ENCODE measurements at regions not wholly inside any gene's neighbourhood (a gene's known extent, or its start where the extent isn't known, plus 50 kb on each side); places are given as distances from the start of the nearest gene placed in this dataset.
A peak's percentile ranks its signal among the peaks of the same experiment; 100 is the strongest.

- DNase-seq (ENCODE audit: low spot score) (no peak), ATAC-seq (ENCODE audit: low read depth) (no peak)
- H3K4me1 ChIP-seq (ENCODE audit: insufficient read depth, poor library complexity, severe bottlenecking), result no peaks in the 10 kb centered on the region
- H3K27ac ChIP-seq (ENCODE audit: poor library complexity, severe bottlenecking), result no peak overlapping the region
- no peaks in the 10 kb centered on the region for H3K9me3 ChIP-seq (ENCODE audit: severe bottlenecking)
- TF ChIP-seq, protein P1, sequence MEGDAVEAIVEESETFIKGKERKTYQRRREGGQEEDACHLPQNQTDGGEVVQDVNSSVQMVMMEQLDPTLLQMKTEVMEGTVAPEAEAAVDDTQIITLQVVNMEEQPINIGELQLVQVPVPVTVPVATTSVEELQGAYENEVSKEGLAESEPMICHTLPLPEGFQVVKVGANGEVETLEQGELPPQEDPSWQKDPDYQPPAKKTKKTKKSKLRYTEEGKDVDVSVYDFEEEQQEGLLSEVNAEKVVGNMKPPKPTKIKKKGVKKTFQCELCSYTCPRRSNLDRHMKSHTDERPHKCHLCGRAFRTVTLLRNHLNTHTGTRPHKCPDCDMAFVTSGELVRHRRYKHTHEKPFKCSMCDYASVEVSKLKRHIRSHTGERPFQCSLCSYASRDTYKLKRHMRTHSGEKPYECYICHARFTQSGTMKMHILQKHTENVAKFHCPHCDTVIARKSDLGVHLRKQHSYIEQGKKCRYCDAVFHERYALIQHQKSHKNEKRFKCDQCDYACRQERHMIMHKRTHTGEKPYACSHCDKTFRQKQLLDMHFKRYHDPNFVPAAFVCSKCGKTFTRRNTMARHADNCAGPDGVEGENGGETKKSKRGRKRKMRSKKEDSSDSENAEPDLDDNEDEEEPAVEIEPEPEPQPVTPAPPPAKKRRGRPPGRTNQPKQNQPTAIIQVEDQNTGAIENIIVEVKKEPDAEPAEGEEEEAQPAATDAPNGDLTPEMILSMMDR (IDR thresholded peaks at IDR 0.05; ENCODE audit: poor library complexity, severe bottlenecking), result no peak
- H3K36me3 ChIP-seq (ENCODE audit: low read depth), result no peaks in the 10 kb centered on the region
- H3K4me3 ChIP-seq (ENCODE audit: severe bottlenecking), result no peak overlapping the region
- no peaks in the 10 kb centered on the region for H3K27me3 ChIP-seq (ENCODE audit: insufficient read depth, poor library complexity, severe bottlenecking)
Measured at GRCh38 chr17:14630621-14631020, 329.7 kb downstream of the HS3ST3B1 start.

DNA sequence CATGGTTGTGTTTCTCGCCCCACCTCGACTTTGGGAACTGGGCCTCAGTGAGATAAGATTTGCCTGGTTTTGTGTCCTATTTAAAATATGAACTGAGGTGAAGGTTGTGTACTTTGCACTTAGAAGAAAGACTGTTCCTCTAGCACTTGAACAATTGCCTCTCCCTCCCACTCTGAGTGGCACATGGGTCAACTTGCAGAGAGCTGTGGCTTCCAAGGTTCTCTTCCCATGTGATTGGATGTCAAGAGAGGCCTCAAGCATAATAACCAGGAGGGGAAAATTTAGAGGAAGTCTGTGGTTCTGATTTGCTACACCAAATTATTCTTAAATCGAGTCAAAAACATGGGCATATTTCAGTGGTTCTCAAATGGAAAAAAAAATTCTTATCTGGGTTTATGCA, 329.2 kb downstream of the HS3ST3B1 start:
- DNase-seq (ENCODE audit: low spot score), result no peak
- no peaks in the 10 kb centered on the region for H3K4me1 ChIP-seq (ENCODE audit: insufficient read depth, poor library complexity, severe bottlenecking)
- no peak overlapping the region for H3K27ac ChIP-seq (ENCODE audit: poor library complexity, severe bottlenecking)
- TF ChIP-seq, protein P1 (IDR thresholded peaks at IDR 0.05; ENCODE audit: poor library complexity, severe bottlenecking), result no peak
- no peaks in the 10 kb centered on the region for H3K9me3 ChIP-seq (ENCODE audit: severe bottlenecking)
- no peak for ATAC-seq (ENCODE audit: low read depth)
- H3K4me3 ChIP-seq (ENCODE audit: severe bottlenecking), result no peak overlapping the region
- H3K36me3 ChIP-seq (ENCODE audit: low read depth), result no peaks in the 10 kb centered on the region
- H3K27me3 ChIP-seq (ENCODE audit: insufficient read depth, poor library complexity, severe bottlenecking), result no peaks in the 10 kb centered on the region

DNA sequence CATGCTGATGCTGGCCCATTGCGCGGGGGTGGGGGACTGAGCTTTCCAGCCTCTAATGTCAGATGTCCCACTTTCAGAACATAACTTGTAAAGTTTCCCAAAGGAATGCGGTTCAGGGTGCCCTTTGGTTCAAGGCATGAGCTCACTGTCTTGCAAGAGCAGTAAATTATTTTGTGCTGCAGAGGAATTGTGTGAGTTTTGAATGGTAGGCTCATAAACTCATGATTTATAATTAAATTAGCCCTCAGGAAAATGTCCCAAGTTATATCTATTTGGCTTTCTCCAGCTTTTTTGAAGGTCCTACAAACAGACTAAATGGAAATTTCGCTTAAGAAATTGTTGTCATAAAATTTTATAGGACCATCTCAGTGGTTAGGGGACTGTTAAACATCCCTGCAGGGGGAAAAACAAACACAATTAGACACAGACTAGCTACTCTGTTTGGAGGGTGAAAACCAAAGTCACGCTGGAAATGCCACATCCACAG, 321.8 kb downstream of the HS3ST3B1 start:
- H3K27ac ChIP-seq (ENCODE audit: poor library complexity, severe bottlenecking), result no peak overlapping the region
- ATAC-seq (ENCODE audit: low read depth), result no peak
- no peak overlapping the region for H3K4me3 ChIP-seq (ENCODE audit: severe bottlenecking)
- no peaks in the 10 kb centered on the region for H3K4me1 ChIP-seq (ENCODE audit: insufficient read depth, poor library complexity, severe bottlenecking)
- TF ChIP-seq, protein P1 (IDR thresholded peaks at IDR 0.05; ENCODE audit: poor library complexity, severe bottlenecking), result no peak
- no peaks in the 10 kb centered on the region for H3K9me3 ChIP-seq (ENCODE audit: severe bottlenecking)
- H3K27me3 ChIP-seq (ENCODE audit: insufficient read depth, poor library complexity, severe bottlenecking), result no peaks in the 10 kb centered on the region
- no peaks in the 10 kb centered on the region for H3K36me3 ChIP-seq (ENCODE audit: low read depth)
- no peak for DNase-seq (ENCODE audit: low spot score)

DNA sequence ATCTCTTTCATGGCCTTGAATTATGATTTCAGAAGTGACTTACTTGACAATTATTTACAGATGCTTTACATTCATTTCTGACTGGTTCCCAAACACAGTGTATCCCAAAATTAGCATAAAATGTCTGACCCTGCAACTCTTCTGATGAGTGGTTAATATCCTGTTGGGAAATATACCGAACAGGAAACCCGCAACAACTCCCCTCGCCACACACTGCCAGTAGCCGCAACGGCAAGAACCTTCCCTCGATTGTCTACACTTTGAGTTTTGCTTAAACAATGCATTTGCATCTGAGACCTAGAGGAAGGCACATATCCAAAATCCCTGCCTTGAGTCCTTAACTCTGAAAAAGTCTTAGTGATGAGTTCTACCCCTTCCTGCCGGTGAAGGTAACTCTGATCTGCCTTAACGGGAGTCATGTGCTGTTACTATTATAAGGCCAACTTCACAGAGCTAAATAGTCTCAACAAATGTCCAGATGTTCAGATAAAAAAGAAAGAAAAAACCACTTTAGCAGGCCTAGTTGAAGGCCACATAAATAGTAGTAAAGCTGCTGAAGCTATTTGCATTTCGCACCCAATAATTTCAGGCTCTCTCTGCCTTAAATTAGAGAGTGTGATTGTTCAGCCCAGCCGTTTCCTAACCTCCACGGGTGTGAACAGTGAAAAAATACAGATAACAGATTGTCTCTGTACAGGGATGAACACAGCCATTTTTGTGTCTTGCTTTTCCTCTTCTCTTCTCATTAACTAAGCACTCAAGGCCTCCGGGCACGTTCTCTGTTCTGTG, 321.1 kb downstream of the HS3ST3B1 start:
- Histone ChIP-seq H3K36me3 (ENCODE audit: low read depth) (no peaks in the 10 kb centered on the region), H3K9me3 (ENCODE audit: severe bottlenecking) (no peaks in the 10 kb centered on the region), H3K4me3 (ENCODE audit: severe bottlenecking) (no peak overlapping the region), H3K27me3 (ENCODE audit: insufficient read depth, poor library complexity, severe bottlenecking) (no peaks in the 10 kb centered on the region), H3K27ac (ENCODE audit: poor library complexity, severe bottlenecking) (no peak overlapping the region), H3K4me1 (ENCODE audit: insufficient read depth, poor library complexity, severe bottlenecking) (no peaks in the 10 kb centered on the region)
- no peak for ATAC-seq (ENCODE audit: low read depth)
- TF ChIP-seq, protein P1 (IDR thresholded peaks at IDR 0.05; ENCODE audit: poor library complexity, severe bottlenecking), result no peak
- no peak for DNase-seq (ENCODE audit: low spot score)

DNA sequence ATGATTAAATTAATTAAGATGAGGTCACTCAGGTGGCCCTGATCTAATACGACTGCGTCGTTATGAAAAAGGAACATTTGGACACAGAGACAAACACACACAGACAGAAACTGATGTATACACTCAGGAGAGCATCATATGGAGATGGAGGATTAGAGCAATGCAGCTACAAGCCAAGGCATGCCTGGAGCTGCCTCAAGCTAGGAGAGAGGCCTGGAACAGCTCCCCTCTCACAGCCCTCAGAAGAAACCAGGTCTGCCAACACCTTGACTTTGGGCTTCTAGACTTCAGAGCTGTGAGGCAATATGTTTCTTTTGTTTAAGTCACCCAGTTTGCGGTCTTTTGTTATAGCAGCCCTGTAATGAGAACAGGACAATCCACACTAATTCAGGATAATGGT, 318.9 kb downstream of the HS3ST3B1 start:
- H3K27ac ChIP-seq (ENCODE audit: poor library complexity, severe bottlenecking), result no peak overlapping the region
- no peaks in the 10 kb centered on the region for H3K36me3 ChIP-seq (ENCODE audit: low read depth)
- TF ChIP-seq, protein P1 (IDR thresholded peaks at IDR 0.05; ENCODE audit: poor library complexity, severe bottlenecking), result no peak
- no peaks in the 10 kb centered on the region for H3K4me1 ChIP-seq (ENCODE audit: insufficient read depth, poor library complexity, severe bottlenecking)
- DNase-seq (ENCODE audit: low spot score) (no peak), ATAC-seq (ENCODE audit: low read depth) (peak; percentile 66)
- H3K27me3 ChIP-seq (ENCODE audit: insufficient read depth, poor library complexity, severe bottlenecking), result no peaks in the 10 kb centered on the region
- no peak overlapping the region for H3K4me3 ChIP-seq (ENCODE audit: severe bottlenecking)
- no peaks in the 10 kb centered on the region for H3K9me3 ChIP-seq (ENCODE audit: severe bottlenecking)

All from RWPE2 (cell line).